CD14-positive monocyte (primary cell): ENCODE measurements at regions not wholly inside any gene's neighbourhood (a gene's known extent, or its start where the extent isn't known, plus 50 kb on each side); places are given as distances from the start of the nearest gene placed in this dataset.

Source experiments
- DNase-seq, 3 donors: peaks; one replicate each; pipeline ENCODE4 v3.0.0-alpha.2; 2011 to 2022
- H2AFZ ChIP-seq: 2 replicates; pipeline ENCODE4 v1.6.0; 2012; ENCODE audit warnings: mild to moderate bottlenecking, low read depth, low read length, inconsistent platforms; ENCODE audit not compliant: insufficient read depth, poor library complexity, severe bottlenecking
- H3K27ac ChIP-seq, 2 donors: 1 replicate in 1 of 2; 2 replicates in 1 of 2; pipeline ENCODE4 v1.5.1; 2012 to 2013; ENCODE audit warnings: low read length in 2 of 2, control low read depth in 1 of 2, inconsistent platforms in 1 of 2, low read depth in 1 of 2, mild to moderate bottlenecking in 1 of 2
- H3K27me3 ChIP-seq, 2 donors: one replicate each; pipeline versions ENCODE4 v1.6.0 to v1.6.1; 2011 to 2013; ENCODE audit warnings: low read length in 2 of 2; ENCODE audit not compliant: control insufficient read depth in 2 of 2, insufficient read depth in 2 of 2
- H3K36me3 ChIP-seq, 2 donors: replicated peaks in 1 of 2; 1 replicate in 1 of 2; 2 replicates in 1 of 2; pipeline versions ENCODE4 v1.5.1 to v1.6.1; 2012 to 2013; ENCODE audit warnings: low read length in 2 of 2, control low read depth in 1 of 2, inconsistent platforms in 1 of 2, mild to moderate bottlenecking in 1 of 2; ENCODE audit not compliant: insufficient read depth in 2 of 2, control insufficient read depth in 1 of 2
- H3K4me1 ChIP-seq, 2 donors: 1 replicate in 1 of 2; 2 replicates in 1 of 2; pipeline versions ENCODE4 v1.5.1 to v1.6.1; 2012 to 2013; ENCODE audit warnings: low read length in 2 of 2, control low read depth in 1 of 2, inconsistent platforms in 1 of 2, mild to moderate bottlenecking in 1 of 2, moderate library complexity in 1 of 2; ENCODE audit not compliant: insufficient read depth in 2 of 2, control insufficient read depth in 1 of 2
- H3K4me2 ChIP-seq: replicated peaks from 2 replicates; pipeline ENCODE3; 2012; ENCODE audit warnings: low read length, moderate library complexity, mild to moderate bottlenecking; ENCODE audit not compliant: poor library complexity, severe bottlenecking; ENCODE audit errors: extremely low read depth
- H3K4me3 ChIP-seq, 3 experiments: fragments of 200-600 bp in 1 of 3; sonication (generic) in 1 of 3; replicated peaks in 1 of 3; 1 replicate in 2 of 3; 2 replicates in 1 of 3; pipeline ENCODE4 v1.5.1; 2011 to 2013; ENCODE audit warnings: low read length in 3 of 3, mild to moderate bottlenecking in 3 of 3, control low read depth in 2 of 3, low read depth in 2 of 3, inconsistent platforms in 1 of 3, moderate library complexity in 1 of 3
- H3K79me2 ChIP-seq: 2 replicates; pipeline ENCODE4 v1.6.0; 2012; ENCODE audit warnings: mild to moderate bottlenecking, control low read depth, inconsistent platforms, low read length, moderate library complexity; ENCODE audit not compliant: insufficient read depth
- H3K9ac ChIP-seq: 2 replicates; pipeline ENCODE4 v1.6.0; 2017; ENCODE audit warnings: low read length, mild to moderate bottlenecking; ENCODE audit not compliant: insufficient read depth, poor library complexity, severe bottlenecking
- H3K9me3 ChIP-seq, 2 donors: replicated peaks in 1 of 2; 1 replicate in 1 of 2; 2 replicates in 1 of 2; pipeline versions ENCODE4 v1.5.1 to v1.6.1; 2012 to 2013; ENCODE audit warnings: low read length in 2 of 2, control low read depth in 1 of 2; ENCODE audit not compliant: control insufficient read depth in 1 of 2, insufficient read depth in 1 of 2
- H4K20me1 ChIP-seq: 2 replicates; pipeline ENCODE4 v1.6.0; 2012; ENCODE audit warnings: mild to moderate bottlenecking, low read length, control low read depth, moderate library complexity; ENCODE audit not compliant: insufficient read depth
- H3K27ac Mint-ChIP-seq, 7 donors: one replicate each; pipeline ENCODE4 v1.8.0; 2020; ENCODE audit warnings: mild to moderate bottlenecking in 7 of 7, mixed read lengths in 7 of 7, moderate library complexity in 6 of 7, inconsistent platforms in 2 of 7
- H3K27me3 Mint-ChIP-seq, 3 donors: one replicate each; pipeline ENCODE4 v1.8.0; 2021 to 2022; ENCODE audit warnings: low read depth in 3 of 3, mild to moderate bottlenecking in 3 of 3, mixed read lengths in 3 of 3, moderate library complexity in 3 of 3, inconsistent platforms in 1 of 3
- H3K36me3 Mint-ChIP-seq, 2 donors: one replicate each; pipeline ENCODE4 v1.8.0; 2020; ENCODE audit warnings: mixed read lengths in 2 of 2, inconsistent platforms in 1 of 2, mild to moderate bottlenecking in 1 of 2
- H3K4me1 Mint-ChIP-seq: one replicate; pipeline ENCODE4 v1.8.0; 2020; ENCODE audit warnings: mild to moderate bottlenecking, mixed read lengths
- H3K4me3 Mint-ChIP-seq, 2 donors: one replicate each; pipeline ENCODE4 v1.8.0; 2020; ENCODE audit warnings: mild to moderate bottlenecking in 2 of 2, mixed read lengths in 2 of 2, moderate library complexity in 1 of 2
- H3K9me3 Mint-ChIP-seq, 7 donors: one replicate each; pipeline ENCODE4 v1.8.0; 2020 to 2022; ENCODE audit warnings: mixed read lengths in 7 of 7, mild to moderate bottlenecking in 6 of 7, moderate library complexity in 6 of 7, inconsistent platforms in 2 of 7
- CTCF ChIP-seq: fragments of 200-600 bp; IDR thresholded peaks from one replicate; pipeline ENCODE4 v1.8.0; 2022; ENCODE audit warnings: antibody characterized with exemption, mild to moderate bottlenecking
- WGBS: methylation state at CpG from one replicate; pipeline ENCODE4 v1.1.5; 2013; ENCODE audit warnings: missing lambda C conversion rate; ENCODE audit not compliant: insufficient coverage; 5-methylcytosine and 5-hydroxymethylcytosine counted together
- intact Hi-C, 2 donors: fragments of 100-400 bp; cut with micrococcal nuclease; formaldehyde crosslinking; loops; one replicate each; pipeline versions ENCODE4 v1.15.0 to v1.15.1; 2023

DNA sequence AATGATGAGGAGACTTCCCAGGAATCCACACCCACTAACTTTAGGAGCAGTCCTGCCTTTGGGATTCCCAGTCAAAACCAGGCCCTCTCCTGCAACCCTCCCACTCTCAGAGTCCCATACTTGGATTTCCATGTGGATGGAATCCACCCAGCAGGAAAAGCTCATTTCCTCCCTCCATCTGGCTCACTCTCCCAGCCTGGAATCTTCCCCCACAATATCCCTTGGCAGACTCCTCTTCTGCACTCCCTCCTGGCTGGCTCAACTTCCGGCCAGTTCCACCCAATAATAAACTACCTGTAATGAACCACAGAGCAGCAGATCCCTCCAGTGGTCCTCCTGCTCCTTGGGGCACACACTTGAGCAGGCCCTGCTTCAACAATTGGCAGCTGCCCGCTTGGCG is 102.8 kb upstream of the EGLN3 start:
- no peak overlapping the region for H3K4me3 ChIP-seq
- TF ChIP-seq CTCF = no peak
- no peak for DNase-seq
- no peaks in the 10 kb centered on the region for H3K79me2 ChIP-seq
- H3K4me2 ChIP-seq = no peak overlapping the region
- H3K4me1 Mint-ChIP-seq = no peaks in the 10 kb centered on the region
- no peak overlapping the region for H3K27ac ChIP-seq
- intact Hi-C loops = no loop called here
- H3K27me3 ChIP-seq = peaks cover 0 to 3% of the 10 kb centered on the region in 2 donors
- H3K9me3 Mint-ChIP-seq = no peaks in the 10 kb centered on the region
- H3K9ac ChIP-seq = no peak overlapping the region
- no peaks in the 10 kb centered on the region for H3K4me1 ChIP-seq
- WGBS = 100% methylated on average over 1 of the region's 3 CpGs
- peaks cover 4 to 6% (median 5%) of the 10 kb centered on the region in 3 donors for H3K27me3 Mint-ChIP-seq
- no peaks in the 10 kb centered on the region for H4K20me1 ChIP-seq
- H3K27ac Mint-ChIP-seq = no peak overlapping the region
- H3K36me3 ChIP-seq = no peaks in the 10 kb centered on the region
- no peaks in the 10 kb centered on the region for H3K36me3 Mint-ChIP-seq
- H3K4me3 Mint-ChIP-seq = no peak overlapping the region
- H2AFZ ChIP-seq = no peak overlapping the region
- H3K9me3 ChIP-seq = no peaks in the 10 kb centered on the region

DNA sequence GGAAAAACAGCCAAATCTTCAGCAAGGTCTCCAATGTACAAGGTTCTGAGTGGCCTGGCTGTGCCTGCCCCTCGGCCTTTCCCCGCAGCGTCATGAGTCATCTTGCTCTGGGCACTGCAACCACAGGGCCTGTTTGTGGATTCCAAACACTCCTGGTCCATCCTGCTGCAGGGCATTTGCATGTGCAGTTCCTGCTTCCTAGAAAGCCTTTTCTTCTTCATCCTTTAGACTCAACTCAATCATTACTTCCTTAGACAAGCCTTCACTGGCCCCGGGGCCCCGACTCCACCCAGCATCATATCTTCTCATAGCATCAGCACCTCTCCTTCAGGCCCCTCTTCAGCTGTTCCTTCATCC is 101.8 kb upstream of the EGLN3 start:
- Mint-ChIP-seq H3K36me3 (no peaks in the 10 kb centered on the region), H3K4me3 (no peak overlapping the region), H3K27me3 (peaks cover 2 to 5% (median 4%) of the 10 kb centered on the region in 3 donors), H3K9me3 (no peaks in the 10 kb centered on the region), H3K4me1 (no peaks in the 10 kb centered on the region), H3K27ac (no peak overlapping the region)
- 87% methylated on average over 3 of the region's 5 CpGs for WGBS
- H3K36me3 ChIP-seq = no peaks in the 10 kb centered on the region
- no peaks in the 10 kb centered on the region for H3K9me3 ChIP-seq
- intact Hi-C loops = no loop called here
- no peaks in the 10 kb centered on the region for H3K79me2 ChIP-seq
- DNase-seq = peak in 1 of 3 donors; percentile 8
- H4K20me1 ChIP-seq = no peaks in the 10 kb centered on the region
- no peak overlapping the region for H3K4me2 ChIP-seq
- no peaks in the 10 kb centered on the region for H3K27me3 ChIP-seq
- H2AFZ ChIP-seq = no peak overlapping the region
- H3K9ac ChIP-seq = no peak overlapping the region
- no peak for TF ChIP-seq CTCF
- no peak overlapping the region for H3K27ac ChIP-seq
- H3K4me3 ChIP-seq = no peak overlapping the region
- H3K4me1 ChIP-seq = no peaks in the 10 kb centered on the region
